H1 (cell line): ENCODE measurements at regions not wholly inside any gene's neighbourhood (a gene's known extent, or its start where the extent isn't known, plus 50 kb on each side); places are given as distances from the start of the nearest gene placed in this dataset.

Source experiments
- CTCF ChIA-PET: fragments of 300-600 bp; sonication (Branson Sonifier 250); formaldehyde crosslinking; loops from one replicate; lab custom pipeline; 2021; ENCODE audit not compliant: partially characterized antibody; lab: Charles Lee
- POLR2A ChIA-PET: fragments of 300-600 bp; sonication (Branson Sonifier 250); formaldehyde crosslinking; loops from one replicate; lab custom pipeline; 2021; ENCODE audit warnings: inconsistent platforms; ENCODE audit not compliant: partially characterized antibody; lab: Charles Lee
- DNase-seq, 2 experiments: peaks; one replicate each; pipeline versions ENCODE4 v3.0.0 to v3.0.0-alpha.2; 2010 to 2022; ENCODE audit warnings: low spot score in 2 of 2, low read depth in 1 of 2, mixed read lengths in 1 of 2
- FAIRE-seq: peaks from 2 replicates; lab custom pipeline; 2011; peaks lifted over from hg19 to GRCh38; lab: Jason Lieb, UNC
- H2AFZ ChIP-seq: 2 replicates; pipeline ENCODE4 v1.8.1; 2012; ENCODE audit warnings: low read length, inconsistent platforms
- H2AK5ac ChIP-seq: 2 replicates; pipeline ENCODE4 v1.6.1; 2013; ENCODE audit warnings: low read depth, low read length
- H2BK120ac ChIP-seq: replicated peaks from 2 replicates; pipeline ENCODE3; 2013; ENCODE audit warnings: low read depth, low read length, inconsistent platforms
- H2BK12ac ChIP-seq: 2 replicates; pipeline ENCODE4 v1.6.1; 2013; ENCODE audit warnings: low read depth, low read length
- H2BK15ac ChIP-seq: 2 replicates; pipeline ENCODE4 v1.6.1; 2013; ENCODE audit warnings: low read length
- H2BK20ac ChIP-seq: 2 replicates; pipeline ENCODE4 v1.6.1; 2013; ENCODE audit warnings: low read length
- H2BK5ac ChIP-seq: 2 replicates; pipeline ENCODE4 v1.6.1; 2013; ENCODE audit warnings: low read depth, low read length
- H3K14ac ChIP-seq: 2 replicates; pipeline ENCODE4 v1.6.1; 2013; ENCODE audit warnings: inconsistent platforms; ENCODE audit not compliant: insufficient read length
- H3K18ac ChIP-seq: 2 replicates; pipeline ENCODE4 v1.6.1; 2013; ENCODE audit warnings: low read length; ENCODE audit errors: extremely low read depth
- H3K23ac ChIP-seq: 2 replicates; pipeline ENCODE4 v1.6.1; 2013; ENCODE audit warnings: inconsistent platforms; ENCODE audit not compliant: insufficient read length
- H3K23me2 ChIP-seq: 2 replicates; pipeline ENCODE4 v1.6.1; 2013; ENCODE audit warnings: low read depth, low read length
- H3K27ac ChIP-seq: 2 replicates; pipeline ENCODE4 v1.6.1; 2011; ENCODE audit warnings: low read depth, low read length, inconsistent platforms
- H3K27me3 ChIP-seq, 4 experiments: replicated peaks in 1 of 4; 1 replicate in 1 of 4; 2 replicates in 3 of 4; pipeline versions ENCODE4 v1.6.1 to v1.8.1; 2011 to 2013; ENCODE audit warnings: low read length in 3 of 4, mild to moderate bottlenecking in 3 of 4, inconsistent platforms in 2 of 4, mixed read lengths in 2 of 4, moderate library complexity in 1 of 4; ENCODE audit not compliant: control insufficient read depth in 3 of 4, insufficient read depth in 3 of 4; ENCODE audit errors: extremely low read depth in 1 of 4
- H3K36me3 ChIP-seq, 4 experiments: 2 replicates each; pipeline versions ENCODE4 v1.6.1 to v1.8.1; 2011 to 2013; ENCODE audit warnings: mild to moderate bottlenecking in 4 of 4, low read length in 3 of 4, moderate library complexity in 2 of 4, control low read depth in 1 of 4, inconsistent platforms in 1 of 4; ENCODE audit not compliant: insufficient read depth in 4 of 4, control insufficient read depth in 2 of 4
- H3K4ac ChIP-seq: replicated peaks from 2 replicates; pipeline ENCODE3; 2013; ENCODE audit warnings: low read length, low read depth, mixed read lengths, inconsistent platforms; ENCODE audit not compliant: insufficient read length
- H3K4me1 ChIP-seq, 4 experiments: replicated peaks in 1 of 4; 1 replicate in 1 of 4; 2 replicates in 3 of 4; pipeline versions ENCODE4 v1.6.1 to v1.8.1; 2011 to 2013; ENCODE audit warnings: low read length in 3 of 4, inconsistent platforms in 2 of 4, mixed read lengths in 1 of 4; ENCODE audit not compliant: insufficient read depth in 4 of 4, control insufficient read depth in 3 of 4
- H3K4me2 ChIP-seq, 2 experiments: 2 replicates each; pipeline versions ENCODE4 v1.6.1 to v1.8.1; 2011 to 2013; ENCODE audit warnings: low read depth in 2 of 2, low read length in 2 of 2, control low read depth in 1 of 2, inconsistent platforms in 1 of 2, mild to moderate bottlenecking in 1 of 2; ENCODE audit not compliant: insufficient read depth in 1 of 2
- H3K4me3 ChIP-seq, 4 experiments: fragments of 200-600, 300-600 bp in 1 of 4; sonication (generic), shearing (Covaris generic), sonication (Bioruptor Twin) in 1 of 4; 2 replicates each; pipeline versions ENCODE4 v1.5.1 to v1.8.1; 2011 to 2016; ENCODE audit warnings: low read length in 4 of 4, low read depth in 3 of 4, control low read depth in 2 of 4, inconsistent platforms in 2 of 4, mild to moderate bottlenecking in 2 of 4, mixed read lengths in 1 of 4, moderate library complexity in 1 of 4; ENCODE audit not compliant: insufficient read depth in 2 of 4; ENCODE audit errors: extremely low read depth in 1 of 4
- H3K56ac ChIP-seq: replicated peaks from 2 replicates; pipeline ENCODE3; 2013; ENCODE audit warnings: low read depth, mild to moderate bottlenecking, mixed read lengths, low read length, inconsistent platforms; ENCODE audit not compliant: insufficient read length
- H3K79me1 ChIP-seq: 2 replicates; pipeline ENCODE4 v1.6.1; 2013; ENCODE audit warnings: low read depth, low read length, control low read depth
- H3K79me2 ChIP-seq, 2 experiments: 2 replicates each; pipeline versions ENCODE4 v1.6.1 to v1.8.1; 2012 to 2013; ENCODE audit warnings: low read length in 2 of 2, mild to moderate bottlenecking in 2 of 2, inconsistent platforms in 1 of 2; ENCODE audit not compliant: insufficient read depth in 2 of 2, control insufficient read depth in 1 of 2
- H3K9ac ChIP-seq, 4 experiments: replicated peaks in 1 of 4; 1 replicate in 1 of 4; 2 replicates in 3 of 4; pipeline versions ENCODE4 v1.6.1 to v1.8.1; 2011 to 2013; ENCODE audit warnings: low read depth in 3 of 4, low read length in 3 of 4, control low read depth in 2 of 4, mild to moderate bottlenecking in 2 of 4, moderate library complexity in 2 of 4, inconsistent platforms in 1 of 4; ENCODE audit errors: extremely low read depth in 1 of 4
- H3K9me3 ChIP-seq, 2 experiments: 2 replicates each; pipeline versions ENCODE4 v1.6.1 to v1.8.1; 2012 to 2013; ENCODE audit warnings: mild to moderate bottlenecking in 2 of 2, moderate library complexity in 2 of 2, control low read depth in 1 of 2, inconsistent platforms in 1 of 2, low read depth in 1 of 2, low read length in 1 of 2, mixed read lengths in 1 of 2; ENCODE audit not compliant: insufficient read depth in 2 of 2
- H4K20me1 ChIP-seq, 2 experiments: replicated peaks in 1 of 2; 2 replicates each; pipeline versions ENCODE3 to v1.8.1; 2011 to 2013; ENCODE audit warnings: inconsistent platforms in 2 of 2, low read length in 2 of 2, mild to moderate bottlenecking in 1 of 2; ENCODE audit not compliant: insufficient read depth in 2 of 2, control insufficient read depth in 1 of 2
- H4K5ac ChIP-seq: 2 replicates; pipeline ENCODE4 v1.6.1; 2013; ENCODE audit warnings: low read length, low read depth, mixed read lengths, inconsistent platforms; ENCODE audit not compliant: insufficient read length
- H4K8ac ChIP-seq: 2 replicates; pipeline ENCODE4 v1.8.0; 2013; ENCODE audit warnings: mild to moderate bottlenecking, moderate library complexity, low read length, inconsistent platforms; ENCODE audit not compliant: insufficient read depth; ENCODE audit errors: extremely low read depth
- H4K91ac ChIP-seq: replicated peaks from 2 replicates; pipeline ENCODE3; 2013; ENCODE audit warnings: low read length, mixed read lengths, inconsistent platforms; ENCODE audit not compliant: insufficient read length
- BACH1 ChIP-seq: IDR thresholded peaks from 2 replicates; pipeline ENCODE4 v1.6.1; 2012; ENCODE audit warnings: low read length, improper control_type of control experiment
- CBX8 ChIP-seq: fragments of 300-800, 300-1000 bp; sonication (generic); IDR thresholded peaks from 2 replicates; pipeline ENCODE4 v1.7.1; 2016; ENCODE audit warnings: low read depth, low read length, borderline replicate concordance
- CHD1 ChIP-seq: IDR thresholded peaks from 2 replicates; pipeline ENCODE4 v1.6.1; 2012; ENCODE audit warnings: low read depth, low read length, improper control_type of control experiment
- CHD2 ChIP-seq: IDR thresholded peaks from 2 replicates; pipeline ENCODE4 v1.6.1; 2012; ENCODE audit warnings: low read length, improper control_type of control experiment
- JUND ChIP-seq: IDR thresholded peaks from 2 replicates; pipeline ENCODE4 v1.6.1; 2011; ENCODE audit warnings: mild to moderate bottlenecking, improper control_type of control experiment, low read length
- KDM1A ChIP-seq: fragments of 200-600, 300-600 bp; sonication (generic); IDR thresholded peaks from 2 replicates; pipeline ENCODE4 v1.7.1; 2016; ENCODE audit warnings: mild to moderate bottlenecking, low read length, borderline replicate concordance
- KDM4A ChIP-seq: IDR thresholded peaks from one replicate; pipeline ENCODE4 v1.7.1; 2012; ENCODE audit warnings: low read depth, mild to moderate bottlenecking, moderate library complexity, low read length, inconsistent platforms; ENCODE audit not compliant: severe bottlenecking
- MAFK ChIP-seq: IDR thresholded peaks from 2 replicates; pipeline ENCODE4 v1.6.1; 2012; ENCODE audit warnings: low read depth, mild to moderate bottlenecking, improper control_type of control experiment, low read length
- RAD21 ChIP-seq, 2 experiments: IDR thresholded peaks in 1 of 2; conservative IDR thresholded peaks in 1 of 2; 2 replicates each; pipeline ENCODE4 v1.6.1; 2011; ENCODE audit warnings: low read depth in 2 of 2, low read length in 2 of 2, improper control_type of control experiment in 1 of 2, inconsistent platforms in 1 of 2, mild to moderate bottlenecking in 1 of 2, moderate library complexity in 1 of 2
- RFX5 ChIP-seq: IDR thresholded peaks from 2 replicates; pipeline ENCODE4 v1.6.1; 2011; ENCODE audit warnings: low read depth, low read length, improper control_type of control experiment, borderline replicate concordance
- SIN3A ChIP-seq, 2 experiments: IDR thresholded peaks in 1 of 2; conservative IDR thresholded peaks in 1 of 2; 2 replicates each; pipeline ENCODE4 v1.6.1; 2011 to 2012; ENCODE audit warnings: low read length in 2 of 2, improper control_type of control experiment in 1 of 2, low read depth in 1 of 2, mild to moderate bottlenecking in 1 of 2
- SRF ChIP-seq: IDR thresholded peaks from 2 replicates; pipeline ENCODE4 v1.6.1; 2011; ENCODE audit warnings: mild to moderate bottlenecking, low read depth, low read length, moderate library complexity
- TAF1 ChIP-seq: IDR thresholded peaks from 2 replicates; pipeline ENCODE4 v1.6.1; 2011; ENCODE audit warnings: mild to moderate bottlenecking, low read depth, low read length
- YY1 ChIP-seq: IDR thresholded peaks from 2 replicates; pipeline ENCODE4 v1.6.1; 2011; ENCODE audit warnings: low read depth, mild to moderate bottlenecking, low read length
- WGBS, 2 experiments: shearing (Covaris generic) in 1 of 2; methylation state at CpG; one replicate each; pipeline versions ENCODE4 v1.1.6 to v1.1.7; 2013 to 2015; ENCODE audit warnings: low lambda C conversion rate in 2 of 2, mixed read lengths in 2 of 2, inconsistent platforms in 1 of 2, low coverage in 1 of 2, missing lambda C conversion rate in 1 of 2; ENCODE audit not compliant: insufficient replicate concordance in 2 of 2, insufficient coverage in 1 of 2, insufficient read length in 1 of 2; ENCODE audit errors: extremely low coverage in 1 of 2, missing lambda C conversion rate in 1 of 2; 5-methylcytosine and 5-hydroxymethylcytosine counted together
- TF ChIP-seq, protein P1 (sequence below): IDR thresholded peaks from 2 replicates; pipeline ENCODE4 v1.6.1; 2012; ENCODE audit warnings: inconsistent platforms

GRCh38 chr5:43802119-43802518, 199.1 kb downstream of the NNT start:
- H4K5ac ChIP-seq: no peak overlapping the region
- 0 out of 4 replicates have a peak, but pooled peaks cover 2 to 3% of the 10 kb centered on the region in 2 experiments for H3K9me3 ChIP-seq
- POLR2A ChIA-PET: no interaction called here
- no peak overlapping the region for H2AK5ac ChIP-seq
- no peaks in the 10 kb centered on the region for H3K27me3 ChIP-seq
- H3K79me2 ChIP-seq: no peaks in the 10 kb centered on the region
- no peaks in the 10 kb centered on the region for H3K4me1 ChIP-seq
- H4K20me1 ChIP-seq: no peaks in the 10 kb centered on the region
- no peak overlapping the region for H3K4ac ChIP-seq
- DNase-seq (no peak), FAIRE-seq (no peak)
- no peak overlapping the region for H3K14ac ChIP-seq
- H3K9ac ChIP-seq: no peak overlapping the region
- no peak overlapping the region for H3K27ac ChIP-seq
- CTCF ChIA-PET: no interaction called here
- H3K79me1 ChIP-seq: no peaks in the 10 kb centered on the region
- no peak overlapping the region for H2BK12ac ChIP-seq
- no peak overlapping the region for H3K18ac ChIP-seq
- no peaks in the 10 kb centered on the region for H3K36me3 ChIP-seq
- no peak overlapping the region for H3K23ac ChIP-seq
- no peak overlapping the region for H2BK5ac ChIP-seq
- WGBS, 2 experiments: 93% methylated on average over 1 of the region's 1 CpG; no CpG with 5 or more reads in 1 of the 2 experiments
- no peak overlapping the region for H2BK20ac ChIP-seq
- H3K56ac ChIP-seq: no peak overlapping the region
- H3K4me3 ChIP-seq: no peak overlapping the region
- H4K91ac ChIP-seq: no peak overlapping the region
- H3K23me2 ChIP-seq: no peaks in the 10 kb centered on the region
- H2AFZ ChIP-seq: no peak overlapping the region
- H2BK15ac ChIP-seq: no peak overlapping the region
- H3K4me2 ChIP-seq: no peak overlapping the region
- no peak overlapping the region for H4K8ac ChIP-seq
- H2BK120ac ChIP-seq: no peak overlapping the region
- TF ChIP-seq, protein P1, sequence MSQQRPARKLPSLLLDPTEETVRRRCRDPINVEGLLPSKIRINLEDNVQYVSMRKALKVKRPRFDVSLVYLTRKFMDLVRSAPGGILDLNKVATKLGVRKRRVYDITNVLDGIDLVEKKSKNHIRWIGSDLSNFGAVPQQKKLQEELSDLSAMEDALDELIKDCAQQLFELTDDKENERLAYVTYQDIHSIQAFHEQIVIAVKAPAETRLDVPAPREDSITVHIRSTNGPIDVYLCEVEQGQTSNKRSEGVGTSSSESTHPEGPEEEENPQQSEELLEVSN: no peak
- TF ChIP-seq KDM4A (no peak), YY1 (no peak), SIN3A (conservative IDR thresholded peaks at IDR 0.05 in 1 of 2, IDR thresholded peaks at IDR 0.05 in 1 of 2; ENCODE audit: low read depth in 1 of 2, low read length in 2 of 2) (no peak), JUND (no peak), CHD2 (no peak), SRF (no peak), KDM1A (no peak), RAD21 (IDR thresholded peaks at IDR 0.05 in 1 of 2, conservative IDR thresholded peaks at IDR 0.05 in 1 of 2; ENCODE audit: low read depth in 2 of 2, low read length in 2 of 2) (no peak), RFX5 (no peak), TAF1 (no peak), CBX8 (no peak), BACH1 (no peak), CHD1 (no peak), MAFK (no peak)
